ENCODE measurements at regions not wholly inside any gene's neighbourhood (a gene's known extent, or its start where the extent isn't known, plus 50 kb on each side); places are given as distances from the start of the nearest gene placed in this dataset.

GRCh38 chr3:164640591-164640990 lies 437.7 kb downstream of the SI start:
- CTCF ChIA-PET, result no interaction called here
- H3K9me3 Mint-ChIP-seq, result peaks cover 12% of the 10 kb centered on the region

GRCh38 chr3:164620956-164621355 lies 457.3 kb downstream of the SI start:
- Mint-ChIP-seq H3K27me3 (no peaks in the 10 kb centered on the region), H3K27ac (no peak overlapping the region), H3K36me3 (no peaks in the 10 kb centered on the region), H3K4me3 (no peak overlapping the region), H3K9me3 (peaks cover 7% of the 10 kb centered on the region), H3K4me1 (ENCODE audit: low read depth) (no peaks in the 10 kb centered on the region)
- ChIA-PET POLR2A (no interaction called here), CTCF (no interaction called here)
- intact Hi-C loops (cut with micrococcal nuclease), result no loop called here
- no peak for DNase-seq

More at GRCh38 chr3:164640591-164640990, 437.7 kb downstream of the SI start:
- Mint-ChIP-seq H3K4me1 (ENCODE audit: low read depth) (no peaks in the 10 kb centered on the region), H3K27me3 (no peaks in the 10 kb centered on the region), H3K27ac (no peak overlapping the region), H3K4me3 (no peak overlapping the region), H3K36me3 (no peaks in the 10 kb centered on the region)
- intact Hi-C loops (cut with micrococcal nuclease), result no loop called here
- POLR2A ChIA-PET, result no interaction called here
- no peak for DNase-seq

GRCh38 chr3:164620423-164620822 lies 457.9 kb downstream of the SI start:
- ChIA-PET CTCF (no interaction called here), POLR2A (no interaction called here)
- Mint-ChIP-seq H3K4me1 (ENCODE audit: low read depth) (no peaks in the 10 kb centered on the region), H3K27me3 (no peaks in the 10 kb centered on the region), H3K36me3 (no peaks in the 10 kb centered on the region), H3K9me3 (peaks cover 3% of the 10 kb centered on the region), H3K27ac (no peak overlapping the region), H3K4me3 (no peak overlapping the region)
- intact Hi-C loops (cut with micrococcal nuclease), result no loop called here
- no peak for DNase-seq

DNA sequence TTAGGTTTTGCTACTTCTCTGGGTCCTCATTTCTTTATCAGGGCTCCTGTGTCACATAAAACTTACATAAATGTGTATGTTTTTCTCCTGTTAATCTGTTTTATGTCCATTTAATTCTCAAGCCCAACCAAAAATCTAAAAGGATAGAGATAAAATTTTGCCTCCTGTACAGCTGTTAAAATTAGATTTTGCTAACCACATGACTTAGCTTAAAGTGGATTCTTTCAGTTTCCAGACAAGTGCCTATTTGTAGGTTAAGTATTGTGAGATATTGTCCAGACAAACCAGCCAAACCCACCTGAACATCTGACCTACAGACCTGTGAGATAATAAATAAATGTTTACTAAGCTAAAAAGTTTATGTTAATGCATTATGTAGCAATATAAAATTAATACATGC lies 465.5 kb downstream of the SI start:
- no peak overlapping the region for H3K4me3 Mint-ChIP-seq
- H3K27ac Mint-ChIP-seq, result no peak overlapping the region
- peaks cover 2% of the 10 kb centered on the region for H3K9me3 Mint-ChIP-seq
- H3K4me1 Mint-ChIP-seq (ENCODE audit: low read depth), result no peaks in the 10 kb centered on the region
- no peaks in the 10 kb centered on the region for H3K36me3 Mint-ChIP-seq
- intact Hi-C loops (cut with micrococcal nuclease), result no loop called here
- no peak for DNase-seq
- CTCF ChIA-PET, result no interaction called here
- no peaks in the 10 kb centered on the region for H3K27me3 Mint-ChIP-seq
- POLR2A ChIA-PET, result no interaction called here

- POLR2A ChIA-PET, result no interaction called here
- H3K4me1 Mint-ChIP-seq (ENCODE audit: low read depth), result no peaks in the 10 kb centered on the region
- CTCF ChIA-PET, result no interaction called here
Measured at GRCh38 chr3:164608554-164609276, 469.6 kb downstream of the SI start.

DNA sequence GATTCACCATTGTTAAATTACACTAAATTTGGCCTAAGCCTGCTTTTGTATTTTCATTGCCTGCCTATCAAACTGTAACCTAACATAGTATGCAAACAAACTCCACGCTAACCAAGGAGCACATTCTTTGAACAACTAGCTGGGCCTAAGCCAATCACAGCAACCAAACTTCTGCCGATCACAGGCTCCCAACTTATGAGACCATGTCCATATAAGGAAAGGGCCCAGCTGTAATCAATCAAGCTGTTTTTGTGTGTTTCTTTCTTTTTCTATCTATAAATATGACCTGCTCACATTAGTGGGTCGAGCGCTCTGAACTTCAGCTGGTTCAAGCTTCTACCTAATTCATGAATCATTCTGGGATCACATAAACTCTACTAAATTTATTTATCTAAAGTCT lies 473.6 kb downstream of the SI start:
- CTCF ChIA-PET, result no interaction called here
- H3K36me3 Mint-ChIP-seq, result no peaks in the 10 kb centered on the region

More at GRCh38 chr3:164608554-164609276, 469.6 kb downstream of the SI start:
- no peaks in the 10 kb centered on the region for H3K36me3 Mint-ChIP-seq
- H3K9me3 Mint-ChIP-seq, result peaks cover 3% of the 10 kb centered on the region
- no peak for DNase-seq
- intact Hi-C loops (cut with micrococcal nuclease), result no loop called here
- H3K27me3 Mint-ChIP-seq, result no peaks in the 10 kb centered on the region
- no peak overlapping the region for H3K4me3 Mint-ChIP-seq
- no peak overlapping the region for H3K27ac Mint-ChIP-seq

DNA sequence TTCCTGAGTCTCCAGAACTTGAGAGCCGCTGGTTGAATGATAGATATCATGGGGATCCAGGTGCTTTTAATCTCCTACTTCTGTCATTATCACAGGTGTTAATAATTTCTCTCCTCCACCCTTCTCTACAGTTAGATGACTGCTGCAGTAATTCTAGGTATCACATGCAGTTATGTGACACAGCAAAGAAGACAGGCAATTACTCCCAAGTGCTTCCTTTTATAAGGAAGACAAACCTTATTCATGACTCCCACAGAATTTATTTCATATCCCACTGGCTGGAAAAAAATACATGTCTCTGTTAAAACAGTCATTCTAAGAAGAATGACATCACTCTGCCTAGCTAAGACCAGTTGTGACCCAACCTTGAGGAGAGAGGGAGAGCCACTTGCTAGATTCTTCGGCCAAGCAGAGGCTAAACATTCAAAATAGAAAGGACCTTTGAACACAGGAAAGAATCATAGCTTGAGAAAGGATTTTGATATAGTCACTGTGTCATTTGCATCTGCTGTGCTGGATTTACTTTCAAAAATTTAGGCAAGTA lies 500.6 kb downstream of the SI start:
- POLR2A ChIA-PET, result no interaction called here
- no peak for DNase-seq
- no peaks in the 10 kb centered on the region for H3K4me1 Mint-ChIP-seq (ENCODE audit: low read depth)
- H3K27ac Mint-ChIP-seq, result no peak overlapping the region
- no peaks in the 10 kb centered on the region for H3K36me3 Mint-ChIP-seq
- intact Hi-C loops (cut with micrococcal nuclease), result no loop called here
- CTCF ChIA-PET, result no interaction called here
- H3K4me3 Mint-ChIP-seq, result no peak overlapping the region
- H3K27me3 Mint-ChIP-seq, result no peaks in the 10 kb centered on the region
- H3K9me3 Mint-ChIP-seq, result peaks cover 7% of the 10 kb centered on the region

More for the DNA sequence above, 473.6 kb downstream of the SI start:
- no peak overlapping the region for H3K27ac Mint-ChIP-seq
- POLR2A ChIA-PET, result no interaction called here
- no peaks in the 10 kb centered on the region for H3K4me1 Mint-ChIP-seq (ENCODE audit: low read depth)
- DNase-seq, result no peak
- no peak overlapping the region for H3K4me3 Mint-ChIP-seq
- H3K27me3 Mint-ChIP-seq, result no peaks in the 10 kb centered on the region
- intact Hi-C loops (cut with micrococcal nuclease), result no loop called here
- H3K9me3 Mint-ChIP-seq, result peaks cover 3% of the 10 kb centered on the region

GRCh38 chr3:164572436-164572835 lies 505.9 kb downstream of the SI start:
- intact Hi-C loops (cut with micrococcal nuclease), result no loop called here
- Mint-ChIP-seq H3K4me1 (ENCODE audit: low read depth) (no peaks in the 10 kb centered on the region), H3K27ac (no peak overlapping the region)

GRCh38 chr3:164550857-164551256 lies 527.4 kb downstream of the SI start:
- Mint-ChIP-seq H3K4me3 (no peak overlapping the region), H3K9me3 (peaks cover 8% of the 10 kb centered on the region), H3K36me3 (no peaks in the 10 kb centered on the region), H3K27me3 (no peaks in the 10 kb centered on the region), H3K4me1 (ENCODE audit: low read depth) (no peaks in the 10 kb centered on the region), H3K27ac (no peak overlapping the region)
- CTCF ChIA-PET, result no interaction called here
- intact Hi-C loops (cut with micrococcal nuclease), result no loop called here
- no peak for DNase-seq
- POLR2A ChIA-PET, result no interaction called here

More at GRCh38 chr3:164572436-164572835, 505.9 kb downstream of the SI start:
- no peak for DNase-seq
- H3K4me3 Mint-ChIP-seq, result no peak overlapping the region
- peaks cover 13% of the 10 kb centered on the region for H3K9me3 Mint-ChIP-seq
- no peaks in the 10 kb centered on the region for H3K27me3 Mint-ChIP-seq
- H3K36me3 Mint-ChIP-seq, result no peaks in the 10 kb centered on the region
- CTCF ChIA-PET, result no interaction called here
- POLR2A ChIA-PET, result no interaction called here

DNA sequence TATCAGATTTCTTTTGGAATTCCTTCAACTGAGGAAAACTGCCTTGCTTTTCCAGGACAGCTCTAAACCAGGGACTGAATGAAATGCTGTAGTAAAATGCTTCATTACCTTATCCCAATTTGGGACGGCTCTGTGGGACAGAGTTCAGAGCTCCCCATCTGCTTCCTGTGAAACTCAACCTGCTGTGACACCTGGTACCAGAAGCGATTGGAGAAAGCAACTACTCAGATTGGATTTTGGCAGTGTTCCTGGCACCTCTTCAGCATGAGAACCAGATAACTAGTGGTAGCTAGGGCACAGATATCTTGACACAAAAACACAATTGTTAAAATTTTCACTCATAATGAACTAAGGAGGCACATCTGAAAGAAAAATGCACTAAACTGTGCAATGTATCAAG lies 539.1 kb downstream of the SI start:
- ChIA-PET CTCF (no interaction called here), POLR2A (no interaction called here)
- Mint-ChIP-seq H3K27me3 (no peaks in the 10 kb centered on the region), H3K27ac (no peak overlapping the region), H3K4me3 (no peak overlapping the region), H3K36me3 (no peaks in the 10 kb centered on the region), H3K4me1 (ENCODE audit: low read depth) (no peaks in the 10 kb centered on the region), H3K9me3 (peaks cover 19% of the 10 kb centered on the region)
- intact Hi-C loops (cut with micrococcal nuclease), result no loop called here
- DNase-seq, result no peak

GRCh38 chr3:164537485-164537884 lies 540.8 kb downstream of the SI start:
- intact Hi-C loops (cut with micrococcal nuclease), result no loop called here
- POLR2A ChIA-PET, result no interaction called here
- Mint-ChIP-seq H3K4me3 (no peak overlapping the region), H3K9me3 (peaks cover 17% of the 10 kb centered on the region), H3K27ac (no peak overlapping the region), H3K36me3 (no peaks in the 10 kb centered on the region), H3K4me1 (ENCODE audit: low read depth) (no peaks in the 10 kb centered on the region), H3K27me3 (no peaks in the 10 kb centered on the region)
- DNase-seq, result no peak
- CTCF ChIA-PET, result no interaction called here

GRCh38 chr3:164533275-164533674 lies 545.0 kb downstream of the SI start:
- POLR2A ChIA-PET, result no interaction called here
- H3K27ac Mint-ChIP-seq, result no peak overlapping the region
- H3K9me3 Mint-ChIP-seq, result no peaks in the 10 kb centered on the region
- no peaks in the 10 kb centered on the region for H3K36me3 Mint-ChIP-seq
- H3K4me1 Mint-ChIP-seq (ENCODE audit: low read depth), result no peaks in the 10 kb centered on the region
- H3K4me3 Mint-ChIP-seq, result no peak overlapping the region
- CTCF ChIA-PET, result no interaction called here
- H3K27me3 Mint-ChIP-seq, result no peaks in the 10 kb centered on the region
- DNase-seq, result no peak
- intact Hi-C loops (cut with micrococcal nuclease), result no loop called here

- H3K27me3 Mint-ChIP-seq, result no peaks in the 10 kb centered on the region
- ChIA-PET POLR2A (no interaction called here), CTCF (no interaction called here)
- intact Hi-C loops (cut with micrococcal nuclease), result no loop called here
- H3K4me3 Mint-ChIP-seq, result no peak overlapping the region
- no peak overlapping the region for H3K27ac Mint-ChIP-seq
- peaks cover 5% of the 10 kb centered on the region for H3K9me3 Mint-ChIP-seq
- no peaks in the 10 kb centered on the region for H3K4me1 Mint-ChIP-seq (ENCODE audit: low read depth)
- H3K36me3 Mint-ChIP-seq, result no peaks in the 10 kb centered on the region
- no peak for DNase-seq
Measured at GRCh38 chr3:164526250-164526649, 552.0 kb downstream of the SI start.
